SKM-1 (cell line): ENCODE measurements at regions not wholly inside any gene's neighbourhood (a gene's known extent, or its start where the extent isn't known, plus 50 kb on each side); places are given as distances from the start of the nearest gene placed in this dataset.
"Not testable (repeated sequence)": the region's sequence is repeated elsewhere in the genome, so short reads cannot be mapped to it uniquely, and the experiment has no call there.

Experiments
- DNase-seq: peaks from one replicate; lab custom pipeline; 2025; ENCODE audit not compliant: unreplicated experiment; lab: John Stamatoyannopoulos, UW

DNA sequence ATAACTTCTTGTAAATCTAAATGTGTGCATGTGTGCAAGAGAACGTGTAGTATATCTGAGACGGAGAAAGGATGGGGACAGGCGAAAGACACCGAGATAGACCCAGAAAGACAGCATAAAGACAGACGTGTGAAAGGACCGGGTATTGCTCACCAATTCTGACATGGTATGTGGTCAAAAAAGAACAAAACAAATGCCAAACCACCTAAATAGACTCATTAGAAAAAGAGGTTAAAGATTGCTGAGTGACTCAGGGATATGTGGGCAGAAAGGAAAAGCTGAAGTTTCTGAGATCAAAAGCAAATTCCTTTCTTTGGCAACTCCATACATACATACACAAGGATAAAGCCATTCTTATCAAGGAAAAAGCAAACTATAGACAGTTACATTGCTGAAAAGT, 179.7 kb upstream of the TSC22D1 start:
- DNase-seq = no peak

DNA sequence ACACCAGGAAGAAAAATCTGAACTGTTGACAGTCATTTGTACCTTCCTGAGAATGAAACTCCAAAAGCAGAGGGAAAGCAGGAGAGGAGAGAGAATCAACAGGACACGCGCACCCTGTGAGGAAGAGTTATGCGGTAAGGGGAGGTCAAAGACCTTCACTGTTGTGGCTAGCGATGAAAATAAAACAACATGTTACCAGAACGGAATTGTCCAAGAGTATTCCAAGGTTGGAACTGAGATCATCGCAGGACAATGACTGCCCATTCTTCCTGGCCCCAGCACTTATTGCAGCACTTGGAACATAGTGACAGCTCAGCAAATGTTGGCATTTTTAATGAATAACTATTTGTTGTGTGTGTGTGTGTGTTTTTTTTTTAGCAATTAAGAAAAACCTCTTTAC, 176.0 kb upstream of the TSC22D1 start:
- DNase-seq = no peak

DNA sequence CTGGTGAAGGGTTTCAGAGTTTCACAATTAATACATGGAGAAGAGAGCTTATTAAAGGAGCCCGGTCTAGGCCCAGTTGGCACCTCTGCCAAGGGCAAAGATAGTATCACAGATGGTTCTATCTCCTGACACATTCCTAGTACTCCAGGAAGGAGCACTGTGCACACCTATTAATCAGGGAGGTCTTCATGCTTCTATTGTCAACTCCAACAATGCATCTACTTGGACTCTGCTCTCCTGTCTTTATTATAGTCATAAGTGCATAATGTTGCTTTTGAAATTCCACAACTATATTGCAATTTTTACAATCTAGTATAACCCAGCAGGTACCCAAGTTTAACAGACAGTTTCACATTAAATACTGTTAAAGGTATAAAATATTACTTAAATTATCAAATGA, 174.5 kb upstream of the TSC22D1 start:
- no peak for DNase-seq

DNA sequence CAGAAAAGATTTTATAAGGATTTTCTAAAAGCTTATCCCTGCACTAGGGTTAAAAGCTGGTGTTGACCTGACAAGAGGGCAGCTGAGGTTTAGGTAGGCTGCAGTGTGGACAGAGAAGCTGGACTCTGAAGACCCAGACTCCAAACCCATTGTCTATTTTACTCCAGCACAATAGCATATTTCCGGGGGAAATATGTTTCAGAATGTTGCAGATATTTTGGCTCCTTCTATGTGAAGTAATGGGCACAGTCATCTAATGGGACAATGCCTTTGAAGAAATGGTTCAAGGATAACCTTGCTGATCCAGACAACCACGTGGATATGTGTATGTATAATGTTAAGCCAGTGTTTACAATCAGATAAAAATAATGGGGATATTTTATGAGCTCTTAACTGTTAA, 173.8 kb upstream of the TSC22D1 start:
- no peak for DNase-seq

DNA sequence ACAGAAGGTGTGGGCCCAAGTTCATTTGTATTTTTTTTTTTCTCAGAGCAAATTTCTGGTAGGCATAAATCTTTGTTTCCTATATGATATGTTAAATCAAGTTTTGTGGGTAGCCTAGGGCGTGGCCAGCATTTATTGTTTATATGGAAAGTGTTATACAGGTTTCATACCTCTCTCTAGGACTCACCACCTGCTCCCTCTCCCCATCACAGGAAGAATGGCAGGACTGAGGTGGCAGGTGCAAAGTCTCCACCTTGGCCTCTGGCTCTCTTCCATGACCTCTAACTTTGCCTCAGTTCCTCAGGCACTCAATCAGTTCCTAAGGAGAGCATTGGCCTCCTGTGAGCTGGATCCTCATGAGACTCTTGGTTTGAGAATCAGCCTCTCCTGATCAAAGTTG, 172.3 kb upstream of the TSC22D1 start:
- no peak for DNase-seq

DNA sequence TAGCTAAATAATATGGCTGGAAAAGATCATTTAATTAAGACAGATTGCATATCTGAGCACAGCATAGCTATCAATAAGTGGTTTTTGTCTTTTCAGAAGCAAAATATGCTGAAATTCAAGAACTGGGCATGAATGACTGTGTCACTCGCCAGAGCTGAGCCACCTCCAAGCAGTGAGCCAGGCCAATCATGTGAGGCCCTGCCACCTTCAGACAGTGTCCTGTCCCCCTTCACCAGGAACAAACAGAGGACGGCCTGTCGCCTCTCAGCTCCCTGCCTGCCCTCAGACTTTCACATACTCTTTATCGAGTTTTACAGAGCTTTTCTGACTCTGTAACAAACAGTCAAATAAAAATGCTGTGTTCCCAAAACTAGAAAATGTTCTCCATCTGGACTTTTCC, 171.0 kb upstream of the TSC22D1 start:
- no peak for DNase-seq

DNA sequence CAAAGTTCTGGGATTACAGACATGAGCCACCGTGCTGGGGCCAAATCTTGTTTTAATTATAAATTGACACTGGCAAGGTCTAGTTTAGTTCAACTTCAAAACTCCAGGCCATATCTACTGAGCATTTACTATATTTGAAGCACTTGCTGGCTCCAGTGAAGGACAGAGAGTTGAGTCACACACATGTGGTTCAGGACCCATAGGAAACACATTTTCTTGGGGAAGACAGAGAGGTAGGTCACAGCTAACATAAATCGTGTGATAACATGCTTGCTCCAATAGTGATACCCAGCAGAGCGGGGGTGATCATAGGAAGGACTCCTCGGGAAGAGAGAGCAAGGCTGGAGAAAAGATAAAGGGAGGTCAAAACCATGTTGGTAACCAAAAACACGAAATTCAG, 170.6 kb upstream of the TSC22D1 start:
- no peak for DNase-seq

DNA sequence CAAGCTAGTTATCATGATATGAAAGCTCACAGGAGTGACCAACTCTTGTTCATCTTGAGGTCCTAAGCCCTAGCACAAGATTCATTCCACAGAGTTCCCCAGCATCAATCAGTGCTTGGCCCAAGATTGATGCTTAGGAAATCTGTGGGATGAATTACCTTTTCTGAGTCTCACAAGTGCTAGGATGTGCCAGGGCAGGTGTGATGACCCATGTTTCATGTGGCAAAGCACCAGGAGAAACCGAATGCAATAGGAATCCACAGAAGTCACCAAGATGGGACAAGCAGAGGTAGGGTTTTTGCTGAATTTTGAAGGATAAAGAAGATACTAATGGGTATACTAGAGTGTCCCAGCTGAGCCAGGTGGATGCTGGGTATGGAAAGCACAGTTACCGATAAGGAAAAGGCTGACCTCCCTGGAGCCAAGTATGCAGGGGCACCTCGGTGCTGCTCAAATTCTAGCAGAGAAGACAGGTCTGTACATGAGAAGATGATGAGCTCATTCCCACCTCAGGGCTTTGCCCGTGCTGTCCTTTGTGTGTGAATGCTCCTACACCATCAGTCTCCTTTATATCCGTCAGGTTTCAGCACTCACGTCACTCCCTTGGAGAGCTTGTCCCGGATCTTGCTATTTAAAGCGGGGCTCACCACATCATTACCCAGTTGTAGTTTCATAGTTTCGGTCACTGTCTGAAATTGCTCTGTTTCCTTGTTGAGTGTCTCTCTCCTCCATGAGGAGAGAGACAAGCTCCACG, 168.9 kb upstream of the TSC22D1 start:
- no peak for DNase-seq

DNA sequence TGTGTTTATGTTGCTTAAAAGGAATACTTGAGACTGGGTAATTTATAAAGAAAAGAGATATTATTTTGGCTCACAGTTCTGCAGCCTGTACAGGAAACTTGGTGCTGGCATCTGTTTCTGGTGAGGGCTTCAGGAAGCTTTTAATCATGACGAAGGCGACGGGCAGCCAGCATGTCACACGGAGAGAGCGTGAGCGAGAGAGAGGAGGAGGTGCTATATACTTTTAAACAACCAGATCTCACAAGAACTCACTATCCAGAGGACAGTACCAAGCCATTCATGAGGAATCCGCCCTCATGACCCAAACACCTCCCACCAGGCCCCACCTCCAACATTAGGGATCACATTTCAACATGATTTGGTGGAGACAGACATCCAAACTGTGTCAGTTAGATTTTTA, 163.4 kb upstream of the TSC22D1 start:
- no peak for DNase-seq

DNA sequence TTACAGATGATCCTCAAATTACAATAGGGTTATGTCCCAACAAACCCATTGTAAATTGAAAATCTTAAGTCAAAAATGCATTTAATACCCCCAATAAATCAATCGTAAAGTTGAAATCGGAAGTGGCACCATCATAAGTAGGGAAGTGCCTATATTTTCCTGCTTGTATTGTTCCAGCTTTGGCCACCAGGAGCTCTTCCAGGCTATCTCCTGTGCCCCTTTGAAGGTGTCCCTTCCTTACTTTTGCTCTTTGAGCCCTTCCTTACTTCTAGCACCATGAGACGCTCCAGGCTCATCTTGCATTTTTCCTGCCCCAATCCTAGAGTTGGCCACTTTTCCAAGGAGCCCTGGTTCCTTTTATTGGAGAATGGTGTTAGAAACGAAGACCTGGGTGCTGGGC, 163.0 kb upstream of the TSC22D1 start:
- no peak for DNase-seq

DNA sequence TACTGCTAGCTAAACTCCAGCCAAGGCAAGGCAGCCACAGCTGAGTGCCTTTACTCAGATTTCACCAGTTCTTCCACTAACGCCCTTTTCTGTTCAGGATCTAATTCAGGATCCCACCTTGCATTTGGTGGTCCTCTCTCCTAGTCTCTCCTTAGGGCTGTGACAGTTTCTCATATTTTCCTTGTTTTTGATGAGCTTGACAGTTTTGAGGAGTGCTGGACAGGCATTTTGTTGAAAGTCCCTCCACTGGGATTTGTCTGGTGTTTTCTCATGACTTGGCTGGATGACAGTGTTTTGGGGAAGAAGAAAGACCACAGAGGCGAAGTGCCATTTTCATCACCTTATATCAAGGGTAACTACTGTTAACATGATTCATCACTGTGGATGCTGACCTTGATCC, 162.3 kb upstream of the TSC22D1 start:
- DNase-seq = no peak

DNA sequence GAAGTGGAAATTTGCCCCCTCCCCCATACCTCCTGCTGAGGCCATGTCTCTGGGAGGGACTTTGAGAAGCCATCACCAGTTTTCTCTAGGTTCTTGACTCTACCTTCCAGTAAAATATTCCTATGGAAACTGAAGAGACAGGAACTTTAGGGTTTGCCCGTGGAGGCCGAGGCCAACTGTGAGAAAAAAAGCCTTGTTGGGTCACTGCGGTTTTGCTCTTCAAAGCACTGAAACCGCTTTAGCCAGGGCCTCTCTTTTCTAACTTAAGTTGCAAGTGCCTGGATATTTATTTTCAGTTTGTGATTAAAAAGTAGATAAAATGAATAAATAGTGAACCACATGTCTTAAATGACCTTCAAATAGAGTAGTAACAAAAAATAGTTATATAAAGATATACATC, 159.7 kb upstream of the TSC22D1 start:
- DNase-seq = no peak

DNA sequence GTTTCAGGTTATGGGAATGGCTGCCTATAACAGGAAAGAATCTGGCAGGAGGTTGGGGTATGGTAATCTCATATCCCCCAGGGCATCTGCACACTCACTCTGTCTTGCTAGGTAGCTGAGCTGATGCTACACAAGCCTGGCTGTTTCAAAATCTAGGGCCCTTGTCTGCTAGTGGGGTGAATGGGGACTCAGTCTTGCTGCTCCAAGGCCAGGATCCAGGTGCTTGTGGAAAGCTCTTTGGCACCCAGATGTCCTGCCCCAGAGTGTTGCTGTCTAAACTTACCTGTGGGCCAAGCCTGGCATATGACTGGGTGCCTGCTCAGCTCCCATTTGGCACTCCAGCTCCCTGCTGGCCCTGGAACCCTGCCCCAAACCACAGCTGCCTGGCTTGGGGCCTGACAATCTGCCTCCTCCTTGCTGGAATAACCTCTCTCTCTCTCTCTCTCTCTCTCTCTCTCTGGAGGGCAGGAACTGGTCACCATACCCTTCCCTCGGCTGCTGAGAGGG, 158.1 kb upstream of the TSC22D1 start:
- no peak for DNase-seq

DNA sequence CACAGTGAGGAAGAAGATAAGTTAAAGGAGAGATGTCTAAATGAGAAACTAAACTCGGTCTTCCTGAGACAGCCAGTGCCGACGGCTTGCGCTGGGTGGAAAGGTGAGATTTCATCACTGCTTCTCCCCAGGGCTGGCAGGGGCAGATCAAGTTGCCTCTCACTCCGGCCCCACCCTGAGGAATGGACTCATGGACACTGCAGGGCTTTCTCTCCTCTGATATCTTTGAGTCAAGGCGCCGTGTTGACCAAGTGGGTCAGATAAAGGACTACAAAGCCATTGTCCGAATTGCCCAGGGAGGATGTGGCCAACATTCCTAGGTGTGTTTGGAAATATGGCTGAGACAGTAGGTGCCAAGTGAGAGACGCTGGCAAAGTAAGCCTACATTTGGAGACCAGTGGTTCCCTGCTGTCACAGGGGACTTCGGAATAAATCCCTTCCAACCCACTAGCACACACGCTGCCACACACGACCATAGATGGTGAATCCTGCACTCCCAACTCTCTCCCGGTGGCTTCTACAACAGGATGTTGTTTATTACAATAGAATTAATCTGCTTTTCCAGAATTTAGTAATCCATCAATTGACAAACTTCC, 156.5 kb upstream of the TSC22D1 start:
- no peak for DNase-seq

DNA sequence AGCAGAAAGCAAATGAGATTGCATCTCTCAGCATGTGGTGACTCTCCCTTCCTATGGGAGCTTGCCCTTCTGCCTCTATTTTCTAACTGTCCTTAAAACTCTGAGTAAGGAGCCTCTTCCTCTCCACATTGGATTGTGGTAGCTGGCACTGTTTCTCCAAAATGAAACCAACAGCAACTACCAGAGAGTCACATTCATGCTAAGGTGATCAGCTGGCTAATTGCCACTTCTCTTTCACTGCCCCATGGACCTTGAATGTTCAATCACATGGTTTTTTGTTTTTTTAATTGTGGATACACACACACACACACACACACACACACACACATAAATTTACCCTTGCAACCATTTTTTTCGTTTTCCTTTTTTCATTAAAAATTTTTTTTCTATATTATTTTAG, 154.7 kb upstream of the TSC22D1 start:
- DNase-seq = no peak

DNA sequence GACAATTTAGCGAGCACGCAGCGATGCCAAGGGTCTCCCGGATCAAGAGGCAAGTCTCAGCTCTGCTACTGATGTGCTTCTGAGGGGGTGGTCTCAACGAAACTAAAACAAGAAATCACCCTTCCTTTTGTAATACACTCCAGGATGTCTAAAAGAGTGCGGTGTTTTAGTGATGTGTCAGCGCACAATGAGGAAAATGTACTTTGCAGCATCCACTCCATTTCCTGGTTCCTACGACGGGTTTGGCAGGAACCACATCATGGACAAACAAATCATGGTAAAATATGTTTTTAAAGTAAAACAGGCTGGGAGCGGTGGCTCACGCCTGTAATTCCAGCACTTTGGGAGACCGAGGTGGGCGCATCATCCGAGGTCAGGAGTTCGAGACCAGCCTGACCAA, 154.0 kb upstream of the TSC22D1 start:
- no peak for DNase-seq

DNA sequence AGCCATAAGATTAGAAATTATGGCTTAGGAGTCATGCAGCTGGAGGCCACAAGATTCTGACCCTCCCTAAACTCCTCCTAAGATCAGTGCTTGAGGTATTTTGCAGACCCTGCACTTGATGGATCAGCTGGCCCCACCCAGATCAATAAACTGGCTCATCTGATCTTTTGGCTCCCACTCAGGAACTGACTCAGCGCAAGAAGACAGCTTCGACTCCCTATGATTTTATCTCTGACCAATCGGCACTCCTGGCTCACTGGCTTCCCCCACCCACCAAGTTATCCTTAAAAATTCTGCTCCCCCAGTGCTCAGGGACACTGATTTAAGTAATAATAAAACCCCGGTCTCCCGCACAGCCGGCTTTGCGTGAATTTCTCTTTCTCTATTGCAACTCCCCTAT, 151.5 kb upstream of the TSC22D1 start:
- not testable (repeated sequence) for DNase-seq

DNA sequence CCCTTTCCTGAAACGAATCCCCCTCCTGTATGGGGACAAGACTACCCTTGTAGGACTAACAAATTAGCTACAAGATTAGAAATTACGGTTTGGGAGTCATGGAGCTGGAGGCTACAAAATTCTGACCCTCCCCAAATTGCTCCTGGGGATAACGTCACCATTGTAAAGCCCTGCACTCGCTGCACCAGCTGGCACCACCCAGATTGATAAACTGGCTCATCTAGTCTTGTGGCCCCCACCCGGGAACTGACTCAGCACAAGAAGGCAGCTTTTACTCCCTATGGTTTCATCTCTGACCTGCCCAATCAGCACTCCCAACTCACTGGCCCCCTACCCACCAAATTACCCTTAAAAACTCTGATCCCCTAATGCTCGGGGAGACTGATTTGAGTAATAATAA, 150.6 kb upstream of the TSC22D1 start:
- no peak for DNase-seq

DNA sequence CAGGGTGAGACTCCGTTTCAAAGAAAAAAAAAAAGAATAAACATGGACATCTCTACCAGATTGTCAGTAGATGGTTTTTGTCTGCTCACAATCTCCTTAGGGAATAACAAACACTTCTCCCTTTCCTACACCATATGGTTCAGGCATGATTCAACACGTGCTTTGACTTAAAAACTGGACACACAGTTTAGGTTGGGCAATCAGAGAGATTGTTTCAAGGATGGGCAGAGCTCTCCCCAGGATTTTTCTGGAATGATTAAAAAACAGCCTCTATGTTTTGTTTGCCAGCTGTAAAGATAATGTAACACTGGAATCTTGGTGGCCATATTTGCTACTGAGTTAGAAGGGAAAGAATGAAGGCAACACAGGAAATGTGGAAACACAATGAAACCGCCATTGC, 150.1 kb upstream of the TSC22D1 start:
- no peak for DNase-seq

DNA sequence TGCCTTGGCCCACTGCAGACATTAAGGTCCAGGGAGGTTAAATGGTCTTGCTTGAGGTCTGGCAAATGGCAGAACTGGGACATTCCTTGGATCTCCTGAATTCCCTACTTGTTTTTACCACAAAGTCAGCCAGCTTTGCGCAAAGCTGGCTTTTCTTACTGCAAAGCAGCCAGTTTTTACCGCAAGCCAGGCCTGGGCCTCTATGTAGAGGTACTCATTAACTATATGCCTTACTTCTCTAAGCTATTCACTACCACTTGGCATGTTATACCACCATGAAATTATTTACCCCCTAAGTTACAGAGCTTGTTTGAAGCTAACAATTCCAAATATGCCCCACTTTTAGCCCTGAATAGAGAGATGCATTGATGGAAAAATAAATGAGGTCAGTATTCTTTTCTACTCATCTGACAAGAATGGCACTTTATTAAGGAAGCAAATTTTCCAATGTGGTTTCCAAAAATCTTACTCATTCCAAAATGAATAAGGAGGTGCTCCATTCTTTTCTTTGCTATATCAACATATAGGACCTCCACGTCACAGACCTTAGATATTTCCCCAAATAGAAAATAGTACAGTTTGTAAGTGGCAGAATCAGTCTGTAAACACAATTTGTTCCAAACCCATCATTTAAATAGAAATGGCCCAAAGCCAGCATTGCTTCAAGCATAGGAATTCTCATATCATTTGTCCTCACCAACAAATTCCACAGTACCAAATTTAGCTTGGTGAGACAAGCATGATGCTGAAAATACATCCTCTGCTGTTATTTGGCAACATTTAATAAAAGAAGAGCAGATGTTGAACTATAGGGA, 143.9 kb upstream of the TSC22D1 start:
- DNase-seq = no peak

DNA sequence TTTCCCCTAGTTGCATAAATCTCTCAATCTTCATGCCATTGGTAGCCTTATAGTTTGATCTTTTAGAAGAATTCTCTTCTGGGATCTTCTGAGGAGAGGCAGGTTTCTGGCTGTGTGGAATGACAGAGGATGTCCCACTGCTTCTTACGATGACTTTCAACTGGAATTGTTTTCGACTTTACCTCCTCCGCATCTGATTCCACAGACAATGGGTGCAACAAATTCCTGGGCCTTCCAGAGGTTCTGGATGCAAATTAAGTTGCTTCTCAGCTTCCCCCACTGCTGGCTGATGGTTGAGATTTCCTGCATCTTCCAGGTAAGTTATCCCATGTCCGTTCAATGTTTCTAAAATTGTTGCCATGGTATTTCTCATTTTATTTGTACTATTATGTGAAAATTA, 142.3 kb upstream of the TSC22D1 start:
- DNase-seq = no peak
